GM19240 (cell line): ENCODE measurements at regions not wholly inside any gene's neighbourhood (a gene's known extent, or its start where the extent isn't known, plus 50 kb on each side); places are given as distances from the start of the nearest gene placed in this dataset.

ENCODE experiments used
- DNase-seq: peaks from one replicate; pipeline ENCODE4 v3.0.0; 2011; ENCODE audit warnings: low spot score; ENCODE audit not compliant: insufficient read length

- no peak for DNase-seq
Measured at GRCh38 chr2:145268931-145269330, 749.0 kb upstream of the ZEB2 start.

- DNase-seq = no peak
Measured at GRCh38 chr2:145267451-145267850, 747.5 kb upstream of the ZEB2 start.

- DNase-seq = no peak
Measured at GRCh38 chr2:145265244-145265643, 745.3 kb upstream of the ZEB2 start.

- DNase-seq = no peak
Measured at GRCh38 chr2:145260674-145261073, 740.8 kb upstream of the ZEB2 start.

- no peak for DNase-seq
Measured at GRCh38 chr2:145260081-145260480, 740.2 kb upstream of the ZEB2 start.

GRCh38 chr2:145258903-145259579 lies 739.1 kb upstream of the ZEB2 start:
- DNase-seq = no peak

GRCh38 chr2:145257931-145258330 lies 738.0 kb upstream of the ZEB2 start:
- DNase-seq = no peak

GRCh38 chr2:145256551-145256950 lies 736.6 kb upstream of the ZEB2 start:
- DNase-seq = no peak

- no peak for DNase-seq
Measured at GRCh38 chr2:145254291-145254690, 734.4 kb upstream of the ZEB2 start.

GRCh38 chr2:145253492-145253891 lies 733.6 kb upstream of the ZEB2 start:
- no peak for DNase-seq

GRCh38 chr2:145245268-145245870 lies 725.5 kb upstream of the ZEB2 start:
- DNase-seq = no peak

- DNase-seq = no peak
Measured at GRCh38 chr2:145235312-145235711, 715.4 kb upstream of the ZEB2 start.

GRCh38 chr2:145230546-145230945 lies 710.6 kb upstream of the ZEB2 start:
- DNase-seq = no peak

- no peak for DNase-seq
Measured at GRCh38 chr2:145228506-145228905, 708.6 kb upstream of the ZEB2 start.

- no peak for DNase-seq
Measured at GRCh38 chr2:145226901-145227300, 707.0 kb upstream of the ZEB2 start.

- no peak for DNase-seq
Measured at GRCh38 chr2:145221516-145221915, 701.6 kb upstream of the ZEB2 start.

- DNase-seq = no peak
Measured at GRCh38 chr2:145221032-145221431, 701.1 kb upstream of the ZEB2 start.

- no peak for DNase-seq
Measured at GRCh38 chr2:145220496-145220895, 700.6 kb upstream of the ZEB2 start.

- DNase-seq = no peak
Measured at GRCh38 chr2:145207884-145208283, 688.0 kb upstream of the ZEB2 start.

GRCh38 chr2:145206496-145207281 lies 686.8 kb upstream of the ZEB2 start:
- no peak for DNase-seq

- no peak for DNase-seq
Measured at GRCh38 chr2:145203891-145204290, 684.0 kb upstream of the ZEB2 start.

GRCh38 chr2:145199827-145200706 lies 680.1 kb upstream of the ZEB2 start:
- DNase-seq = no peak
